DMS 273 (cell line): ENCODE measurements at regions not wholly inside any gene's neighbourhood (a gene's known extent, or its start where the extent isn't known, plus 50 kb on each side); places are given as distances from the start of the nearest gene placed in this dataset.

ENCODE experiments used
- DNase-seq: peaks from one replicate; lab custom pipeline; 2025; ENCODE audit not compliant: unreplicated experiment; lab: John Stamatoyannopoulos, UW

DNA sequence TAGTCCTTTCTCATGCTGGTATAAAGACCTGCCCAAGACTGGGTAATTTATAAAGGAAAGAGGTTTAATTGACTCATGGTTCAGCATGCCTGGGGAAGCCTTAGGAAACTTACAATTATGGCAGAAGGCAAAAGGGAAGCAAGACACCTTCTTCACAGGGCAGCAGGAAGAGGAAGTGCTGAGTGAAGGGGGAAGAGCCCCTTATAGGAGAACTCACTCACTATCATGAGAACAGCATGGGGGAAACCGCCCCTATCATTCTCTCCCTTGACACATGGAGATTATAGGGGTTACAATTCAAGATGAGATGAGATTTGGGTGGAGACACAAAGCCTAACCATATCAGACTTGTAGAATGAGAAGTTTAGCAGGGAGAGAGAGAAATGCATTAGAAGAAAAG lies 373.3 kb upstream of the DIAPH2 start:
- no peak for DNase-seq

DNA sequence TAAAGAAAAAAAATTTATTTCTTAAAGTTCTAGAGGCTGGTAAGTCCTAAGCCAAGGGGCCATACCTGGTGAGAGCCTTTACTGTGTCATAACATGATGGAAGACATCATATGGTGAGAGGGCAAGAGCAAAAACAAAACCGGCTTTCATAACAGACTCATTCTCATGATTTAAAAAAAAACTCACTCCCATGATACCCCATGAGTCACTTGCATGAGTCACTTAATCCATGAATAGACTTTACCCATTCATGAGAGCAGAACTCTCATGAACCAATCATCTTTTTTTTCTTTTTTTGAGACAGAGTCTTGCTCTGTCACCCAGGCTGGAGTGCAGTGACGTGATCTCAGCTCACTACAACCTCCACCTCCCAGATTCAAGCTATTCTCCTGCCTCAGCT lies 369.7 kb upstream of the DIAPH2 start:
- no peak for DNase-seq

DNA sequence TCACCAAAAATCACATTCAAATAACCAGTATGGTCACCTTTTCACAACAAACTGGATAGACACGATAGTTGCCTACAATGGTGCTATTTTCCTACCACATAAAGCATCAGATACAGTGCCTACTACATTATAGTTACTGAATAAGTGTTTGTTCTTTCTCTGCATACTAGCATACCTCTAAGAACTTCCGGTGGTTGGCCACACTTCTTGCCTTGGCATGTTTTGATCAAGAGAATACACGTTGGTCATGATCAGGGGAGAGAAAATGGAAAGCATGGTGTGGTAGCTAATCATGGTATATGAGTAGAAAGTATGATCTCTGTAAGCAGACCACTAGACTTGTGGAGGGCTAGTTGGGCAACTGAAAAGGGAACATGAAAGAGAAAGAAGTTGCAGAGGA lies 322.8 kb upstream of the DIAPH2 start:
- no peak for DNase-seq

DNA sequence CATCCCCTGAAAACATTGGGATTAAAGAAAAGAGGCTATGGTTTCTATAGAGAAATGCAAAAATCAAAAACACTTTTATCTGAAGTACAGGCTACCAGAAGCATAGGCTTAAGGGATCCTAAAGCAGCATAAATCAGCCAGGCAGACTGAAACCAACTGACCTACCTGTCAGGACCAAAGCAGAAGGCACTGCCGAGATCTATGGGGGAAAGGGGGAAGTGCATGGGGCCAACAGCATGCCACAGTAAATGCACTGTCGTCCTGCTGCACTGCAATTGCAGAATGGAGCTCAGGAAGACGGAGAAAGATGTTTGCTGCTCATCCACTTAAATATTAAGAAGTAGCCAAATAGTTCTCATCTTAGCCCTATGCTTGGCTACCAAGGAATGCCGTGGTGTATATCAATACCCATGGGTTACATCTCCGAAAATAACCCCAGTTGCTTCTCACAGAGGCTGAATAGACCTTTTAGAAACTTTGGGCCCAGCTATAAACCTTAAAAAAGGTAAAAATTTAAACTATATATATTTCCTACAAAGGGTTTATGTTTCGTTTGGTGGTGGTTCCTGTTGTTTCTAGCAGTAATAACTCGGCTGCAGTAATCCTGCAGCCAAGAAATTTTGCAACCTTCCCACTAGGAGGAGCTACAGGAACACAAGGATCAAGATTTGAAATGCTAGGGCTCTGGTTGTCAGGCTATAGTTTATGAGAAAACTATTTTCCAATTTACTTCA lies 312.2 kb upstream of the DIAPH2 start:
- peak; percentile 83 for DNase-seq

DNA sequence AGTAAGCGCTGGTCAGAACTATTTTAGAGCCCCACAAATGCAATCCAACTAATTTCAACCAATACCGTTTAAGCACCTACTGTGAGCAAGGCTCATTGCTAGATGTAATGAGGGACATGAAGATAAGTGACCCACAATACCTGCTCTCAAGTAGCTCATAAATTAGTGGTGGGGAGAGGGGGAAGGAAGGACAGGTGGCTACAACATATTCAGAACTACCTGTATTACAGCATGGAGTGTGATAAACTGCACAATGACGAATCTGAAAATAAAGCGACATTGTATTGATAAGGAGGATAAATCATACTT lies 311.6 kb upstream of the DIAPH2 start:
- no peak for DNase-seq

DNA sequence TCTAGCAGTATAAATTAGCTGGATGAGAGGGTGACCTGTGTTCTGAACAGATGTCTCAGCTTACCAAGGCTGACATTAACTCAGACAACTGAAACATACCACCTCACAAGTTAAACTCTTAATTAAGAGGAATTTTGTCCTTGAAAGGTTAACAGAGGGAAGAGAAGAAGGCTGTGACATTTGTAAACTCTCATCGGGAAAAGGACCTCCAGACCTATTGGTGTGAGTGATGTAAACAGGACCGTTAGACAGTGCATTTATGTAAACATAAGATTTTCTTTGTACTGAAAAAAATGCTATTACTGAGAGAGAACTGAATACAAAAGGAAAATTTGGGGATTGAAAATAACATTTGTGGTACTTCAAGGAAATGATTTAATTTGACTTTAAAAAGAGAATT lies 308.4 kb upstream of the DIAPH2 start:
- DNase-seq = no peak

DNA sequence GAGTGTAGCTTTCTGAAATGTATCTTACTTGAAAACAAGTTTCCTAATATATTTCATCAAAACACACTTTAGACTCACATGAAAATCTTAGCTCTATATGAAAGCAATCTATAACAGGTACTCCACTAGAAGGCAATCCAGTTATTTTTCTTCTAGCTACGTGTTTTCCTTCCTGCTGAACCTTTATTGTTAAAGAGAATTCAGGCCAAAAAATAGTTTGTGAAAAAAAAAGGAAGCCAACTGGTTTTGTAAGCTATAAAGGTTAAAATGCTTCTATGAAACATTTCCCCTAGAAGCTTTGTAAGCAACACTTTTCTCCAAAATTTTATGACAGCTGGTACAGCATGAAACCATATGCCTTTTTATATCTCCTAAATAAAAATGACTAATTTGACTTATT lies 304.7 kb upstream of the DIAPH2 start:
- peak; percentile 34 for DNase-seq

DNA sequence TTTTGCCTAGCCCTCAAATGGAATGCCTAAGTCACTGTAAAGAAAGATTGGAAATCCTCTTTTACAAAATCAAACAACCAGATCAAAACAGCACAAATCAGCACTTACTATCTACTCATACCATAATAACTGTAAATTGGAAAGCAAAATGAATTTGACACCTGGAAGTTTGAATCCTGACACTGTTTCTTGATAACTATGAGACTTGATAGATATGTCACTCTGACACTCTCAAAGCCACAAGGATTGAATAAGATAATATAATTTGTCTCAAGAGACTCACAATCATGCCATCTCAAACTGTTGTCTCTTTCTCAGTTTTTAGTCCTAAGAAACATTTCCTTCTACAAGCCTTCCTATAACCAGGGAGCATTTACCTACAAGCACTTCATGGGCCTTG lies 302.6 kb upstream of the DIAPH2 start:
- DNase-seq = no peak

DNA sequence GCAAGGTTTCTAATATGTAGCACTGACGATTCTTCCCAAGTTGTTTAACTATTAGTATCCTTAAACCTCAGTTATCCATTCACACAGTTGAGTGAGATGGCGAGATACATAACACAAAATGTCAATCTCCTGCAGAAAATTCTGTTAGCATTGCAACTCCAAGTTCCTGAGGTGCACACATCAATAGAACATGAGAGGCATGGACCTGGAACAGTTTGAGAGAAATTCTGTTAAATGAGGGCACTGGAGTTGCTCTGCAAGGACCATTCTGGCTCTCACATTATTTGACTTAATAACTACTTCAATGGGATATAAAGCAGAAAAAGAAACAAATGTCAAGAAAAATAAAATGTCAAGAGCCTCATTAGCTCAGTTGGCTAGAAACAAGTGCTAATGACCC lies 301.2 kb upstream of the DIAPH2 start:
- DNase-seq = no peak

DNA sequence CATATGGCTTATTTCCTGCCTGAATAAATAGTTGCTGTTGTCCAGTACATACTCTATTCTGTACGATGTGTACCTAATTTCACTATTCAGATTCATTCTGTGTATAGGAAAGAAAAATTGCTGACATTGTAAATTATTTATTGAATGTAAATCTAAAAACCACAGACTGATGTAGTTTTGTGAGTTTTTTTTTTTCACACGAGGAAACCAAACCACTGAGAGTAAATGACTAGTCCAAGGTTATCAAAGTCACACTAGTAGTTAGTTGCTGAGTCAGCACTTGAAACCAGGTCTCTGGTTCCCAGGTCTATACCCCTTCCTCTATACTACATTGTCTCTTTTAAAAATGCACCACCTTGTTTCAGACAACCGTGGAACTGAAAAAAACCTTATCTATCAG lies 298.3 kb upstream of the DIAPH2 start:
- DNase-seq = no peak

DNA sequence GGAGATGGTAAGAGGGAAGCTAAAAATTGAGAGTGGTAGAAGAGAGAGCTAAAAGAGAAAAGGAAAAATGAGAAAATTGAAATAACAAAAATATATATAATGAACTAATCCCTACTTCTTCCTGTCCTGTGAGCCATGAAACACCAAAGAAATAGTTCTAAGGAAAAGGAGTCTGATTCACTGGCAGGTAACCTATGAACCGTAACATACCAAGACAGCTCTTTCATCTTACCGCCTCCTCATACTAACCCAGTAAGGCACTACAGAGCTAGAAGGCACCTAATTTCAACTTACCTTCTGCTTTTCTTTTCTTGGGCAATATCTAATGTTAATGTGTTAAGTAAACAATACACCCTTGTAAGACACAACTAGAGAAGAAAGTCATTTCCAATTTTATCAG lies 297.7 kb upstream of the DIAPH2 start:
- no peak for DNase-seq

DNA sequence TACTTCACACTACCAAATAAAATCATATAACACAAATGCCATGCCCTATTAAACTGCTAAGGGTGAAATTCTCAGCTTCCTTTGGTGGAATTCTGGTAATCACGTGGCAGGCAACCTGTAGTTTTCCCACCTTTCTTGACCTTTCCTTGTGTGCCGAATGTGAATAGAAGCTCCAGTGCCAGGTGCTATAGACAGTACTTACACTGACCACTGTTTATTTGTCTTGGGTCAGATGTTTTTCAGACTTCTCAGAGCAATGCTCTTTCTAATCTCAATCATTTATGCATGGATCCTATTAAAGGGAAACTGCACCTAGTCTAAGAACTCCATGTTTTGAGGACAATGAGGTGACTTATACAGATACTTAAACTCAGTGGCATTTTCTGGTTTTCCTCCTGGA lies 296.8 kb upstream of the DIAPH2 start:
- DNase-seq = no peak

DNA sequence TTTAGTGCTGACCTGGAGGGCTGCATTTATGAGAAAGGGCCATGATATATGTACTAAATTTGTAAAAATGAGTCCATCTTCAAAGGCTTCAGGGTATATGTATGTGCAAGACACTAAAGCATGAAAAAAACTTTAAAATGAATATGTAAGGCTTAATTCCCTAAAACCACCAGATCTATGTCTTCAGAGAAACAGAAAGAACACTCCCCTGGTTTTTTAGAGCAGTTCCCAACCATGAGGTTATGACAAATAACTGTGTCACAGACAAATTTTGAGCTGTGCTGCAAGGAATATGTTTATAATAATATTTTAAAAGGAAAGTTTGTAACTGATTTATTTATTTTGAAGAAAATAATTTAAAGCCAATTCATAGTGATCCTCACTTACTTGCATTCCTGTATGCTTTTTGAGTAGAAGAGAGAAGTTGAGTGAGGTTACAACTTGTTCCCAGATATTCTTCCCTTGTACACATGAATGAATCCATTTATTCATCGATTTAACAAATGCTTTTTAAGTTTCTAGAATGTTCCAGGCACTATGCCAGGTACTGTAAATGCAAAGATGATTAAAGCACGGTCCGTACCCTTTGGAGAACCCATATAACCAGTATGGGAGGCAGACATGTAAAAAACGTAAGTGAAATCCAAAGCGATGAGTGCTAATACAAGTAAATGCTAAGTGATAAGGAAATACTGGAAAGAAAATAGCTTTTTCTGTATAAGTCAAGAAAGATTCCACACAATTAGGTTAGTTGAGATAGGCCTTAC lies 295.2 kb upstream of the DIAPH2 start:
- DNase-seq = no peak

DNA sequence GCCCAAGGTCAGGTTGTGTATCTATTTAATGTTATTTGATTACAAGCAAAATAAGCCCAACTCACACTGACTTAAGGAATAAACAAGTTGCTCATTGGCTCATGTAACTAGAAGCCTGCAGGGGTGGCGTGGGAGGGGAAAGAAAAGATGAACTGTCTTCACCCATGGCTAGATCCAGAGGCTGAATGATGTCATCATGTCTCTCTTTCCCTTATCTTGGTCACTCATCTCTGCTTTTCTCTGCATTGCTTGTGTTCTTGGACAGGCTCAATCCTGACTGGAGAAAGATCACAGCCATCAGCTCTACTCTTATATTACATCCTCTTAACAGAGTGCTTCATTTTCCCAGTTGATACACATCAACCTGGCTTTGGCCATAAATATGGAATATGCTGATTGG lies 290.0 kb upstream of the DIAPH2 start:
- DNase-seq = no peak

DNA sequence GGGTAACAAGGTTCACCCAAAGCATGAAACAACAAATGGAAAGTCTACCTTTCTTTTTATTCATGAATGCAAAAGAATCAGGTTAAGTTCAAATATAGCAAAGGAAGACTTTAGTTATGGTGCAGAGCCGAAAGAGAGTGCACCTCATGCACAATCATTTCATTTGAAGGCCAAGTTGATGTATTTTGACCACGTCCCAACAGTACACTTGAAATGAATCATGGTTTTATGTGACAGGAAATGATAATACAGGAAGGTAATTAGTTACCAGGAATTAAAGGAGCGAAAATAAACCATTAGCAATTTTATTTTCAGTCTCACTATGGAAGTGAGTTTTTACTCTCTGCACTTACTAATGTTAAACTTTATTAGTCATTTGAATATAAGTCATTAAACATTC lies 281.2 kb upstream of the DIAPH2 start:
- no peak for DNase-seq

DNA sequence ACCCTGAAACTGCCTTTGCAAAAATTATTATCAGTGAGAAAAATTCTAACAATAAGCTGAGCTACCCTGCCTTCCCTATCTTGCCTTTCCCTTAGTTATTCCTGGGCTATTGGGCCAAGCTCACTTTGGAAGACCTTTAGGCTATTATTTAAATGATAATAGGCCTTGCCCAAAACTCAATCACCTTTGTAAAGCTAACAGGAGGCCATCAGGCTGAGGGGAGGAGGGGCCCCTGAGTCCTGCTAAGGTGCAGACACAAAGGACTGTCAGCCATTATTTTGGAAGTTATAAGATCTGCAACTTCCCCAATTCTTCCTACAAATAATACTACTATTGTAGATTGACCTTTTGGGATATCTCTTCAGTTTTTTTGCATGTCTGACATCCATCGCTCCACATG lies 278.8 kb upstream of the DIAPH2 start:
- no peak for DNase-seq

DNA sequence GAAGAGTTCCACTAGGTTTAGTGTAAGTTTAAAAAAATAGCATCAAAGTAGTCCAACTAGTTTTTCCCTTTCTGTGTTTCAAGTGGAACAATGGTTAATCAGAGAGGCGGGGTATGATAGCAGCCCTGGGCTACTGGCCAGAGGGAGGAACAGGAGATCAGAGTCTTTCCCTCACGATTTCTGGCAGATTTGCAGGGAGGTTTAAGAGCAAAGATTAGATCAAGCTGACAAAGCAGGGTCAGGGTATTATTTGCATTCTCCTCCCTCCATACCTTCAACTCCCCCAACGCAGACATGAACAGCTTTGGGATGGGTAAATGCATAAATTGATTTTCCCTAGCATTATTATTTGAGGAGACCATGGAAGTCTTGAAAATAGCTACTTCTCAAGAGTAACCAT lies 277.6 kb upstream of the DIAPH2 start:
- peak; percentile 32 for DNase-seq

DNA sequence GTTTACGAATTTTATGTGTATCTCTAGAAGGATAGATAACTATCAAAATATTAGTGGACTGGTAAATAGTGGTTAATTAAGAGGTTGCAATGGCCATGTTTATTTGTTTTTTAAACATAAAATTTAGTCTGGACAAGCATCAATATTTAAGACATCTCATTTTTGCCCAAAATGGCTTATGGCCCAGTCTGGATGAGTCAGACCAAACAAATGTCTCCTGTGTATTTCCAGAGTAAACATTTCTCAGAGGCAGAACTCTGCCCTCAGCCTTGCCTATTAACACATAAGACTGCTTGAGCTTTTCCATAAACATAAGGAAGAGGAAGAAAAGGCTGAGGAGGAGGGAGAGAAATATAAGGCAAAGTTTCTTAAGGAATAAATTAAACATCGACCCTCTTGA lies 277.1 kb upstream of the DIAPH2 start:
- no peak for DNase-seq

DNA sequence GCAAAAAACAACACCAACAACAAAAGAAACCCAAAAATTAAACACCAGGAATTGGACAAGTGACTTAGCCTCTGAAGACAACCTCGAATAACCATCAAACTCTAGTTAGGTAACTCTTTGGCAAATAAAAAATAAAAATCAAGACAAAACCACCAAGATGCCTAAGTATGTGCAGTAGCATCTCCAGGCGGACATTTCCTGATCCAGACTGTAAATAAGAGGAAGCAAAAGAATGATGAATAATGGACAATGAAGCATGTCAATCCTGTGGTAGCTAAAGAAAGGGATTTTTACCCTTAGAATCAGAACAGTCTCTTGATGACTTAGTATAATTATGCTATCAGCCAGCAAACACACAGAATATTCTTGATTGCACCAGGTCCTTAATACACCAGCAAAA lies 276.7 kb upstream of the DIAPH2 start:
- DNase-seq = no peak

DNA sequence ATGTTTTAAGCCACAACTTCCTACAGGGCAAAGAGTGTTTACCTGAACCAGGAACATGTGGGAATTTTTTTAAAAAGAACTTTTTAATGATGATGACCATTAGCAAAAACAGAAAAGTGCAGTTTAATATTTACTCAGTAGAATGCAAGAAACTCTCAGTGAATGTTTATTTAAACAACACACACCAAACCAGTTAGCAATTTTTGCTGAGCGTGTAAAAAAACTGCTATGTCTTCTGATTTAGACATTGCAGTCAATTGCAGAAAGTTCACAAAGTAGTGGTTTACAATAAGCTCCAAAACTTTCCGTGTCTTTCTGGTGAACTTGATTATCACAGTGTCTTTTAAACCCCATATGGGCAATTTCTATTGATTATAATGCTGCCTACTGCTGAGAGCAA lies 273.7 kb upstream of the DIAPH2 start:
- no peak for DNase-seq

DNA sequence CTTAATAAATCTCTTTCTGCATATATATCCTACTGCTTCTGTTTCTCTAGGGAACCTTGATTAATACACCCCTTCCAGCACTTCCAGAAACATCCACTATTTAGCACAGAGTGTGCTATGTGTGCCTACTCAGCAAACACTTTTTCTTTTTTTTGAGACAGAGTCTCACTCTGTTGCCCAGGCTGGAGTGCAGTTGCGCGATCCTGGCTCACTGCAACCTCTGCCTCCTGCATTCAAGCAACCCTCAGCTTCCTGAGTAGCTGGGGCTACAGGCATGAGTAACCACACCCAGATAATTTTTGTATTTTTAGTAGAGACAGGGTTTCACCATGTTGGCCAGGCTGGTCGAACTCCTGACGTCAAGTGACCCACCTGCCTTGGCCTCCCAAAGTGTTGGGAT lies 266.9 kb upstream of the DIAPH2 start:
- DNase-seq = no peak

DNA sequence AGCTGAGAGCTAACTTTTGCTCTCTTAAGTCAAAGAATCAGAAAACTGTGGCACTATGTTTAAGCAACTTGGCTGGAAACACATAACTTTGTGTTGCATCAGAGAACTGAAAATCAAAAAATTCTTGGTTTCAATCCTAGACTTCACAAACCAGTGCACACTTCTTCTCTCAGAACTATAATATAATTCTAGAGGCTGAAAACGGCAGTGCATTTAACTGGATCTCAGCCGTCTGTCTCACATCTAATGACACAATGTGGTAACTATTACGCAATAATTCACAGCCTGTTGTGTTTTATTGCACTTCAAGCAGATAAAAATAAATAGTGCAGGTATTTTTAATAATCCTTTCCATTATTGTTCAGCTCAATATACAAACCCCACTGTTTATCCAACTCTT lies 260.6 kb upstream of the DIAPH2 start:
- peak; percentile 43 for DNase-seq

DNA sequence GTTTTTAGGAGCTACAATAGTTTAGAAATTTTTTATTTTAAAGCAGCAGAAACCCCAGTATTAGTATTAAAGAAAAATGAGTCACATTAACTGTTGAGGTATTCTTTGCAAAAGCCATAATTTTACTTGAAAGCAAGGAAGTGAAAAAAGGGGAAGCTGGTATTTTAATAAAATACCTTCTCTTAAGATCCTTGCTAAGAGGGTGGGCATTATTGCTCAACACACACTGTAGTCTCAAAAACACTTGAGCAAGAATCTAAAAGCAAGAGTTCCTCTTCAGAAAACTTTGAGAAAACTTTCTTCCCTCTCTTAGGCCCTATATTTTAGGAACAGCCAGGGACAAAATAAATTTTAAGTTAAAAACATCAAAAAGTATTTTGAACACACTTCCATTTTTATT lies 259.4 kb upstream of the DIAPH2 start:
- DNase-seq = no peak
